ENCODE measurements at regions not wholly inside any gene's neighbourhood (a gene's known extent, or its start where the extent isn't known, plus 50 kb on each side); places are given as distances from the start of the nearest gene placed in this dataset.

GRCh38 chr4:26126143-26126718 is 194.6 kb upstream of the RBPJ start:
- H3K27ac Mint-ChIP-seq, result no peak overlapping the region
- peaks cover 6% of the 10 kb centered on the region for H3K9me3 Mint-ChIP-seq
- H3K36me3 Mint-ChIP-seq (ENCODE audit: low read depth), result no peaks in the 10 kb centered on the region
- no peak overlapping the region for H3K4me3 Mint-ChIP-seq
- TF ChIP-seq, protein P1, sequence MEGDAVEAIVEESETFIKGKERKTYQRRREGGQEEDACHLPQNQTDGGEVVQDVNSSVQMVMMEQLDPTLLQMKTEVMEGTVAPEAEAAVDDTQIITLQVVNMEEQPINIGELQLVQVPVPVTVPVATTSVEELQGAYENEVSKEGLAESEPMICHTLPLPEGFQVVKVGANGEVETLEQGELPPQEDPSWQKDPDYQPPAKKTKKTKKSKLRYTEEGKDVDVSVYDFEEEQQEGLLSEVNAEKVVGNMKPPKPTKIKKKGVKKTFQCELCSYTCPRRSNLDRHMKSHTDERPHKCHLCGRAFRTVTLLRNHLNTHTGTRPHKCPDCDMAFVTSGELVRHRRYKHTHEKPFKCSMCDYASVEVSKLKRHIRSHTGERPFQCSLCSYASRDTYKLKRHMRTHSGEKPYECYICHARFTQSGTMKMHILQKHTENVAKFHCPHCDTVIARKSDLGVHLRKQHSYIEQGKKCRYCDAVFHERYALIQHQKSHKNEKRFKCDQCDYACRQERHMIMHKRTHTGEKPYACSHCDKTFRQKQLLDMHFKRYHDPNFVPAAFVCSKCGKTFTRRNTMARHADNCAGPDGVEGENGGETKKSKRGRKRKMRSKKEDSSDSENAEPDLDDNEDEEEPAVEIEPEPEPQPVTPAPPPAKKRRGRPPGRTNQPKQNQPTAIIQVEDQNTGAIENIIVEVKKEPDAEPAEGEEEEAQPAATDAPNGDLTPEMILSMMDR (IDR thresholded peaks at IDR 0.05; ENCODE audit: unreplicated experiment in 3 of 3), result no peak
- no peaks in the 10 kb centered on the region for H3K4me1 Mint-ChIP-seq
- H3K27me3 Mint-ChIP-seq (ENCODE audit: low read depth), result no peaks in the 10 kb centered on the region

GRCh38 chr4:26126994-26127393 is 193.8 kb upstream of the RBPJ start:
- H3K4me1 Mint-ChIP-seq, result no peaks in the 10 kb centered on the region
- TF ChIP-seq, protein P1 (IDR thresholded peaks at IDR 0.05; ENCODE audit: unreplicated experiment in 3 of 3), result no peak
- H3K9me3 Mint-ChIP-seq, result peaks cover 6% of the 10 kb centered on the region
- H3K4me3 Mint-ChIP-seq, result no peak overlapping the region
- H3K27me3 Mint-ChIP-seq (ENCODE audit: low read depth), result no peaks in the 10 kb centered on the region
- H3K27ac Mint-ChIP-seq, result no peak overlapping the region
- H3K36me3 Mint-ChIP-seq (ENCODE audit: low read depth), result no peaks in the 10 kb centered on the region

- TF ChIP-seq, protein P1 (IDR thresholded peaks at IDR 0.05; ENCODE audit: unreplicated experiment in 3 of 3), result no peak
- Mint-ChIP-seq H3K27ac (no peak overlapping the region), H3K36me3 (ENCODE audit: low read depth) (no peaks in the 10 kb centered on the region), H3K4me1 (no peaks in the 10 kb centered on the region), H3K9me3 (peaks cover 6% of the 10 kb centered on the region), H3K4me3 (no peak overlapping the region), H3K27me3 (ENCODE audit: low read depth) (peaks cover 2% of the 10 kb centered on the region)
These were observed 192.9 kb upstream of the RBPJ start for GRCh38 chr4:26127851-26128337.

- TF ChIP-seq, protein P1 (IDR thresholded peaks at IDR 0.05; ENCODE audit: unreplicated experiment in 3 of 3), result no peak
- Mint-ChIP-seq H3K27me3 (ENCODE audit: low read depth) (peaks cover 4% of the 10 kb centered on the region), H3K4me1 (no peaks in the 10 kb centered on the region), H3K36me3 (ENCODE audit: low read depth) (no peaks in the 10 kb centered on the region), H3K4me3 (no peak overlapping the region), H3K27ac (no peak overlapping the region), H3K9me3 (peaks cover 6% of the 10 kb centered on the region)
These were observed 190.6 kb upstream of the RBPJ start for GRCh38 chr4:26130173-26130572.

- TF ChIP-seq, protein P1 (IDR thresholded peaks at IDR 0.05; ENCODE audit: unreplicated experiment in 3 of 3), result no peak
- no peak overlapping the region for H3K4me3 Mint-ChIP-seq
- no peaks in the 10 kb centered on the region for H3K36me3 Mint-ChIP-seq (ENCODE audit: low read depth)
- no peaks in the 10 kb centered on the region for H3K4me1 Mint-ChIP-seq
- no peak overlapping the region for H3K27ac Mint-ChIP-seq
- peaks cover 4% of the 10 kb centered on the region for H3K27me3 Mint-ChIP-seq (ENCODE audit: low read depth)
- peaks cover 6% of the 10 kb centered on the region for H3K9me3 Mint-ChIP-seq
These were observed 189.9 kb upstream of the RBPJ start for GRCh38 chr4:26130841-26131432.

DNA sequence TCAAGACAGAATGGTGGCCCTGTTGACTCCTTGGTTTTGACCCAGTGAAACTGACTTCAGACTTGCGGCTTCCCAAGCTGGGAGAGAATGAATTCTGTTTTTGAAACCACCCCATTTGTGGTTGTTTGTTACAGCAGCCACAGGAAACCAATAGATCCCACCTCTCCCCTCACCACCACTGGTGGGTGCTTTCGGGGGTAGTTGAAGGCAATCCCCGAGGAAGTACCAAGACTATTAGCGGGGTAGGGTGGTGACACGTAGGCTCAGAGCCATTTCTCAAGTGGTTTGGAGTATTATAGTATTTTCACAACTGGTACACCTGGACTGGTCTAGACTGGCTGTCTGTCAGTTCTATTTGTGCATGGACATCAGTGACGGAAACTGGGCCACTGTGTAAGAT is 189.1 kb upstream of the RBPJ start:
- Mint-ChIP-seq H3K27me3 (ENCODE audit: low read depth) (peaks cover 4% of the 10 kb centered on the region), H3K4me3 (no peak overlapping the region), H3K4me1 (no peaks in the 10 kb centered on the region), H3K36me3 (ENCODE audit: low read depth) (no peaks in the 10 kb centered on the region), H3K27ac (no peak overlapping the region), H3K9me3 (peaks cover 6% of the 10 kb centered on the region)
- TF ChIP-seq, protein P1 (IDR thresholded peaks at IDR 0.05; ENCODE audit: unreplicated experiment in 3 of 3), result no peak
